ENCODE measurements at regions not wholly inside any gene's neighbourhood (a gene's known extent, or its start where the extent isn't known, plus 50 kb on each side); places are given as distances from the start of the nearest gene placed in this dataset.

- TF ChIP-seq CTCF (IDR thresholded peaks at IDR 0.05) (no peak), POLR2A (IDR thresholded peaks at IDR 0.05) (no peak)
These were observed 798.1 kb upstream of the LRRC4C start for GRCh38 chr11:42257534-42257933.

Measured in uterus (tissue), 2 donors.